ENCODE measurements at regions not wholly inside any gene's neighbourhood (a gene's known extent, or its start where the extent isn't known, plus 50 kb on each side); places are given as distances from the start of the nearest gene placed in this dataset.

DNA sequence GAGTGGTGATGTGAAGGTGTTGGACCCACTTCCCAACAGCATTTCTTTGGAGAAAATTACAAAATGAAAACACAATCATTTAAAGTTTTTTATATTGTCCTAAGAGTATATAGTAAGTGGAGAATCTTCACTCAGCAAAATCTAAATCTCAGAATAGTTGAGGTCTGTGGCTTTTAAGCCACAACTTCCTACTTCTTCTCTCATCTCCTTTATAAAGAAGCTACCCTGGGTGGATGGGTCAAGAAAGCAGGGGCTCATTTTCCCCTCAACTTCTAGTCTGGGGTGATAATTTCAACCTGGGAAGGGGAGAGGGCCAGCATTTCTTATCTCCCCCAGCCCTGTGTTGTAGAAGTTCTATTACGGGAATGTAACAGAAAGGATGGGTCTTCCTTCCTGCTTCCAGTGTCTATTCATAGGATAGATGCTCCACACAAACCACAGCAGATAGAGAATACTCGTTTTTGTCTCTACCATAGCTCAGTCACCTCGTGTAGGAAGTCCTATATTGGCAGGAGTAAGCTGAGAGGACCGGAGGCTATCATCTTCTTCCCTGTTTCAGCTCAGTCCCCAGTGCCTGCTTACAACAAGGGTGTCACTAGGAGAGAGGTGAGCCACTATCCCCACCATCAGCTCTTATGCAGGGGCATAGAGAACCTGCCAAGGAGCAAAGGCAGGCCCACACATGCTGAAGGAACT lies 341.5 kb downstream of the CASP12 start:
- Histone ChIP-seq H3K4me1 (ENCODE audit: insufficient read depth, low read length) (peaks cover 7% of the 10 kb centered on the region), H3K4me3 (ENCODE audit: low read length in 2 of 2) (no peak overlapping the region), H3K36me3 (ENCODE audit: insufficient read depth, low read length) (no peaks in the 10 kb centered on the region), H3K27me3 (ENCODE audit: insufficient read depth, low read length) (no peaks in the 10 kb centered on the region), H3K27ac (ENCODE audit: low read depth, low read length) (no peak overlapping the region), H3K9me3 (ENCODE audit: control insufficient read depth in 1 of 2, low read length in 2 of 2) (no peaks in the 10 kb centered on the region)
- DNase-seq, result no peak
- Mint-ChIP-seq H3K9me3 (no peaks in the 10 kb centered on the region), H3K4me1 (peaks cover 2 to 11% (median 10%) of the 10 kb centered on the region in 4 donors), H3K4me3 (no peak overlapping the region), H3K27me3 (peaks cover 1 to 4% of the 10 kb centered on the region in 2 donors), H3K27ac (peak overlapping the region in 1 of 7 donors; percentile 6), H3K36me3 (no peaks in the 10 kb centered on the region)
- intact Hi-C loops (cut with micrococcal nuclease), result no loop called here
- CTCF ChIA-PET (ENCODE audit: partially characterized antibody), result interaction anchor here (1.2 kb wide), 1 partner anchor 53 kb away, joined by 3 read pairs; no protein-coding TSS in a partner anchor
- POLR2A ChIA-PET (ENCODE audit: partially characterized antibody), result no interaction called here

GRCh38 chr11:104549019-104549418 lies 349.2 kb downstream of the CASP12 start:
- H3K4me1 Mint-ChIP-seq, result peaks cover 4 to 13% (median 7%) of the 10 kb centered on the region in 4 donors
- Histone ChIP-seq H3K9me3 (ENCODE audit: control insufficient read depth in 1 of 2, low read length in 2 of 2) (no peaks in the 10 kb centered on the region), H3K36me3 (ENCODE audit: insufficient read depth, low read length) (no peaks in the 10 kb centered on the region), H3K4me1 (ENCODE audit: insufficient read depth, low read length) (no peaks in the 10 kb centered on the region), H3K4me3 (ENCODE audit: low read length in 2 of 2) (no peak overlapping the region), H3K27me3 (ENCODE audit: insufficient read depth, low read length) (no peaks in the 10 kb centered on the region), H3K27ac (ENCODE audit: low read depth, low read length) (no peak overlapping the region)
- DNase-seq, result no peak
- H3K27me3 Mint-ChIP-seq, result no peaks in the 10 kb centered on the region
- intact Hi-C loops (cut with micrococcal nuclease), result no loop called here
- no peak overlapping the region for H3K4me3 Mint-ChIP-seq
- H3K9me3 Mint-ChIP-seq, result no peaks in the 10 kb centered on the region
- H3K36me3 Mint-ChIP-seq, result no peaks in the 10 kb centered on the region
- no peak overlapping the region for H3K27ac Mint-ChIP-seq
- CTCF ChIA-PET (ENCODE audit: partially characterized antibody), result interaction anchor here (0.8 kb wide), 1 partner anchor 18 kb away, joined by 3 read pairs; no protein-coding TSS in a partner anchor
- POLR2A ChIA-PET (ENCODE audit: partially characterized antibody), result no interaction called here

- Histone ChIP-seq H3K36me3 (ENCODE audit: insufficient read depth, low read length) (no peaks in the 10 kb centered on the region), H3K4me1 (ENCODE audit: insufficient read depth, low read length) (no peaks in the 10 kb centered on the region), H3K27me3 (ENCODE audit: insufficient read depth, low read length) (no peaks in the 10 kb centered on the region), H3K27ac (ENCODE audit: low read depth, low read length) (no peak overlapping the region), H3K9me3 (ENCODE audit: control insufficient read depth in 1 of 2, low read length in 2 of 2) (no peaks in the 10 kb centered on the region), H3K4me3 (ENCODE audit: low read length in 2 of 2) (no peak overlapping the region)
- Mint-ChIP-seq H3K36me3 (no peaks in the 10 kb centered on the region), H3K27me3 (no peaks in the 10 kb centered on the region), H3K4me1 (peaks cover 4 to 13% (median 7%) of the 10 kb centered on the region in 4 donors), H3K9me3 (no peaks in the 10 kb centered on the region), H3K4me3 (no peak overlapping the region), H3K27ac (no peak overlapping the region)
- POLR2A ChIA-PET (ENCODE audit: partially characterized antibody), result no interaction called here
- intact Hi-C loops (cut with micrococcal nuclease), result no loop called here
- CTCF ChIA-PET (ENCODE audit: partially characterized antibody), result no interaction called here
- no peak for DNase-seq
Measured at GRCh38 chr11:104547996-104548661, 350.1 kb downstream of the CASP12 start.

DNA sequence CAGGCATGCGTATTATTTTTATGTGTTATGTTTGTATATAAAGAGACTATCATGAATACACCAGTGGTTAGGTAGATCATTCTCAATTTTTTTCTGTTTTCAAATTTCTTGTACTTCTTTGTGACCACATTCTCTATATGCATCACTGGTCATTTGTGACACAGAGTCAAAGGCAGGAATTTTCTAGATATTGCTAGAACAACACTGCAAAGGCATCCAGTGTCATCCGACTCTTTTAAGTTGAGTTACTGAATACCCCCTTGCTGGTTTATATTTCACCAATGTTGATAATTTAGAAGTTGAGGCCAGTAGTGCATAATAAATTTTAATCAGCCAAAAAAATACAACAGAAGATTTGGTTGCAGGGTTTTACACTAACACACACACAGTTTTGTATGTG lies 351.8 kb downstream of the CASP12 start:
- Histone ChIP-seq H3K27ac (ENCODE audit: low read depth, low read length) (no peak overlapping the region), H3K27me3 (ENCODE audit: insufficient read depth, low read length) (no peaks in the 10 kb centered on the region), H3K4me1 (ENCODE audit: insufficient read depth, low read length) (no peaks in the 10 kb centered on the region), H3K36me3 (ENCODE audit: insufficient read depth, low read length) (no peaks in the 10 kb centered on the region), H3K4me3 (ENCODE audit: low read length in 2 of 2) (no peak overlapping the region), H3K9me3 (ENCODE audit: control insufficient read depth in 1 of 2, low read length in 2 of 2) (no peaks in the 10 kb centered on the region)
- no peak for DNase-seq
- no peak overlapping the region for H3K4me3 Mint-ChIP-seq
- H3K9me3 Mint-ChIP-seq, result no peaks in the 10 kb centered on the region
- no peak overlapping the region for H3K27ac Mint-ChIP-seq
- intact Hi-C loops (cut with micrococcal nuclease), result no loop called here
- H3K36me3 Mint-ChIP-seq, result no peaks in the 10 kb centered on the region
- H3K27me3 Mint-ChIP-seq, result no peaks in the 10 kb centered on the region
- POLR2A ChIA-PET (ENCODE audit: partially characterized antibody), result no interaction called here
- H3K4me1 Mint-ChIP-seq, result peaks cover 0 to 1% (median 0%) of the 10 kb centered on the region in 4 donors
- CTCF ChIA-PET (ENCODE audit: partially characterized antibody), result interaction anchor here (1.3 to 1.4 kb wide), 2 partner anchors 12 to 15 kb away, joined by 3 to 5 read pairs; no protein-coding TSS in a partner anchor

GRCh38 chr11:104541701-104542100 lies 356.6 kb downstream of the CASP12 start:
- intact Hi-C loops (cut with micrococcal nuclease), result no loop called here
- DNase-seq, result no peak
- no peaks in the 10 kb centered on the region for H3K27me3 ChIP-seq (ENCODE audit: insufficient read depth, low read length)
- no peaks in the 10 kb centered on the region for H3K36me3 ChIP-seq (ENCODE audit: insufficient read depth, low read length)
- no peak overlapping the region for H3K4me3 Mint-ChIP-seq
- no peak overlapping the region for H3K27ac ChIP-seq (ENCODE audit: low read depth, low read length)
- ChIA-PET CTCF (ENCODE audit: partially characterized antibody) (interaction anchor here (1.1 kb wide), 1 partner anchor 9 kb away, joined by 4 read pairs; no protein-coding TSS in a partner anchor), POLR2A (ENCODE audit: partially characterized antibody) (no interaction called here)
- H3K36me3 Mint-ChIP-seq, result no peaks in the 10 kb centered on the region
- H3K4me1 ChIP-seq (ENCODE audit: insufficient read depth, low read length), result no peaks in the 10 kb centered on the region
- no peaks in the 10 kb centered on the region for H3K9me3 Mint-ChIP-seq
- H3K27ac Mint-ChIP-seq, result no peak overlapping the region
- H3K4me3 ChIP-seq (ENCODE audit: low read length in 2 of 2), result no peak overlapping the region
- H3K9me3 ChIP-seq (ENCODE audit: control insufficient read depth in 1 of 2, low read length in 2 of 2), result no peaks in the 10 kb centered on the region
- no peaks in the 10 kb centered on the region for H3K27me3 Mint-ChIP-seq
- H3K4me1 Mint-ChIP-seq, result no peaks in the 10 kb centered on the region

DNA sequence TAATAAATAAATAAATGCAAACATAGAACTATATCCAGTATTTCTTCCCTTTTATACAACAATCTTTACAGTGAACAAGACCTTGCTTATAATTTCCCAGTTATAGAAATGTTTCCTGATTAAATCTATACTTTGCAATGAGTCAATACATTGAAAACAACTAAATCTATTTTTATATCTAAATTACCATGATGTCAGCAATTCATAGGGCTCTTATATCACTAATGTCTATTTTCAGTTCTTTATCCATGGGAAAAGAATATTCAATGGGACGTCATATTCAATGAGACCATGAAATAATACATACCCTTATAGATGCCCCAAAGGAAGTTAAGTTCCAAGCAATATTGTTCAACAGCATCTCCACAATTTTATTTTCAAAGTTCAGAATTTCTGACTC lies 359.9 kb downstream of the CASP12 start:
- no peak overlapping the region for H3K27ac Mint-ChIP-seq
- H3K9me3 ChIP-seq (ENCODE audit: control insufficient read depth in 1 of 2, low read length in 2 of 2), result no peaks in the 10 kb centered on the region
- no peaks in the 10 kb centered on the region for H3K36me3 Mint-ChIP-seq
- no peaks in the 10 kb centered on the region for H3K36me3 ChIP-seq (ENCODE audit: insufficient read depth, low read length)
- ChIA-PET CTCF (ENCODE audit: partially characterized antibody) (no interaction called here), POLR2A (ENCODE audit: partially characterized antibody) (no interaction called here)
- no peaks in the 10 kb centered on the region for H3K9me3 Mint-ChIP-seq
- H3K4me3 ChIP-seq (ENCODE audit: low read length in 2 of 2), result no peak overlapping the region
- DNase-seq, result no peak
- intact Hi-C loops (cut with micrococcal nuclease), result no loop called here
- H3K4me1 ChIP-seq (ENCODE audit: insufficient read depth, low read length), result no peaks in the 10 kb centered on the region
- H3K27me3 Mint-ChIP-seq, result no peaks in the 10 kb centered on the region
- no peaks in the 10 kb centered on the region for H3K4me1 Mint-ChIP-seq
- H3K27me3 ChIP-seq (ENCODE audit: insufficient read depth, low read length), result no peaks in the 10 kb centered on the region
- H3K27ac ChIP-seq (ENCODE audit: low read depth, low read length), result no peak overlapping the region
- no peak overlapping the region for H3K4me3 Mint-ChIP-seq

- Mint-ChIP-seq H3K27ac (no peak overlapping the region), H3K4me1 (no peaks in the 10 kb centered on the region), H3K4me3 (no peak overlapping the region), H3K36me3 (no peaks in the 10 kb centered on the region), H3K27me3 (no peaks in the 10 kb centered on the region), H3K9me3 (no peaks in the 10 kb centered on the region)
- CTCF ChIA-PET (ENCODE audit: partially characterized antibody), result interaction anchor here (1.0 to 1.3 kb wide), 2 partner anchors 11 to 74 kb away, joined by 3 to 5 read pairs; no protein-coding TSS in a partner anchor
- intact Hi-C loops (cut with micrococcal nuclease), result no loop called here
- no peaks in the 10 kb centered on the region for H3K4me1 ChIP-seq (ENCODE audit: insufficient read depth, low read length)
- H3K9me3 ChIP-seq (ENCODE audit: control insufficient read depth in 1 of 2, low read length in 2 of 2), result no peaks in the 10 kb centered on the region
- H3K27ac ChIP-seq (ENCODE audit: low read depth, low read length), result no peak overlapping the region
- no peaks in the 10 kb centered on the region for H3K36me3 ChIP-seq (ENCODE audit: insufficient read depth, low read length)
- no peak for DNase-seq
- POLR2A ChIA-PET (ENCODE audit: partially characterized antibody), result no interaction called here
- no peak overlapping the region for H3K4me3 ChIP-seq (ENCODE audit: low read length in 2 of 2)
- no peaks in the 10 kb centered on the region for H3K27me3 ChIP-seq (ENCODE audit: insufficient read depth, low read length)
Measured at GRCh38 chr11:104534278-104534677, 364.0 kb downstream of the CASP12 start.
